NCI-H748 (cell line): ENCODE measurements at regions not wholly inside any gene's neighbourhood (a gene's known extent, or its start where the extent isn't known, plus 50 kb on each side); places are given as distances from the start of the nearest gene placed in this dataset.
"Not testable (repeated sequence)": the region's sequence is repeated elsewhere in the genome, so short reads cannot be mapped to it uniquely, and the experiment has no call there.

Source experiments
- DNase-seq: peaks from one replicate; lab custom pipeline; 2025; ENCODE audit not compliant: unreplicated experiment; lab: John Stamatoyannopoulos, UW

DNA sequence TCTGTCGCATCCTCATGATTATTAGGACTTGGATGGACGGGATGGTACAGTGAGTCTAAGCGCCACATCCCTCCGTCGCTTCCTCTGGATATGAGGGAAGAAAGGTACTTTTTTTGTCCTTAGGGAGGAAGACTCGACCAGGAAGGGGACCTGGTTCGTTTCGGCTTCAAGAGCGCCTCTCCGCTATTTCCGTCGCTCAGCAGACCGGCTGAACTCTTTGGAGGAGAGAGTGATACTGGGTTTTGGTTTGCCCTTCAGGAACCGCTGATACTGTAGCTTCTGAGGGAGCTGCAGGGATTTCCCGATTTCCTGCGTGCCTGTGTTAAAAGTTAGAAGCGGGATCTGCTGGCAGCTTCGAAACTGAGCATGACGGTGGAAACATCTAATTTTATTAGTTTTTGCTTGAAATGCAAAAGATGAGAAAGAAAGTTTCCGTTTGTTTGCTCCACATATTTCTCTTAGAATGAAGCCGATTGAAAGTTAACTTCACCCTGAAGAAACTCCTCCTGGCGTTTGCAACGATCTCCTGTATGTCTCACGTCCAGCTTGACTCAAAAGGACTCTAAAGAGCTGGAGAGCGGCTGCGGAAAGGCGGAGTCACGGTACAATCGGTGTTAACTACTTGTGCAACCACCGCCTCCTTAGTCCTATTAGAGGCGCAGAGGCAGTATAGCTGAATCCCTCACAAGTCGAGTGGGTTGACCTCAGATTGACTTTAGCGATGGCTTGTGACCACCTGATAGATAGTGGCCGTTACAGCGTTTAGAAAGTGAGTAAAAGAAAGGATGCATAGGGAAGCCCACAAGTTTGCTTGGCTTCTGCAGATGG lies 129.4 kb downstream of the TRIM27 start:
- peak; percentile 82 for DNase-seq

GRCh38 chr6:28800647-28801046 lies 123.1 kb downstream of the TRIM27 start:
- DNase-seq, result not testable (repeated sequence)

DNA sequence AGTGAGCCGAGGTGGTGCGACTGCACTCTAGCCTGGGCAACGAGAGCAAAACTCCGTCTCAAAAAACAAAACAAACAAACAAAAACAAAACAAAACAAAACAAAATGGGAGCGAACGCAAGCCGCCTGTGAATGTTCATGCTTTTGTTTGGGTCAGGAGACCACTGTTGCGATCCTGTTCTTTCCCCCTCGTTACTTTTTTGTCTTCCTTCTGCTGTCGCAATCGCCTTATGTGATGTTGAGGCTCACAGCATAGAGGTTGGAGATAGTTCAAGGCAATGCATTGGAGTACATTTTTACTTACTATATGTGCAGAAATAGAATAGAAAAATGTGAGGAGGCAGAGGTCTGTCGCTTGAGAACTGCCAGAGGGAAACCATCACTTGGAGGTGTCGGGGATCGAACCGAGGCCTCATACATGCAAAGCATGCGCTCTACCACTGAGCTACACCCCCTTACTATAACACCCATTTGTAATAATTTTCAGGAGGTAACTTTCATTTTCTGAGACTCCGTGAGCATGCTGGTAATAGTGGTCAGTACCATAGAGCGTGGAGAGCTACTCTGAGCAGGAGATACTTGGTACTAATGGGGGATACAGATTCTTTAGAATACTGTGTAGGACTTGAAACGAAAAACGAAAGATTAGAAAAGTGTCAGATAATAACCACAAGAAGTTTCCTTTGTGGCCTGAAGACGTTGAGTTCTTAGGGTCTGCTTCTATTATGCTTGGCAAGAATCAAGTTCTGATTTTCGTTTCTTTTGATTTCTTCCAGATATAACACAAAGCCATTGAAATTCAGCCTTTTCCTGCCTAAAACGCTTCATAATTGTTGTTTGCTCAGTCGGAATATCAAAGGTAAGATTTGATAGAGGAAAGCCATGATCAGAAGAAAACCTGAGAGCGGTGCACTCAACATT lies 121.1 kb downstream of the TRIM27 start:
- DNase-seq, result peak; percentile 67

GRCh38 chr6:28803337-28803709 lies 120.5 kb downstream of the TRIM27 start:
- DNase-seq, result peak; percentile 66

DNA sequence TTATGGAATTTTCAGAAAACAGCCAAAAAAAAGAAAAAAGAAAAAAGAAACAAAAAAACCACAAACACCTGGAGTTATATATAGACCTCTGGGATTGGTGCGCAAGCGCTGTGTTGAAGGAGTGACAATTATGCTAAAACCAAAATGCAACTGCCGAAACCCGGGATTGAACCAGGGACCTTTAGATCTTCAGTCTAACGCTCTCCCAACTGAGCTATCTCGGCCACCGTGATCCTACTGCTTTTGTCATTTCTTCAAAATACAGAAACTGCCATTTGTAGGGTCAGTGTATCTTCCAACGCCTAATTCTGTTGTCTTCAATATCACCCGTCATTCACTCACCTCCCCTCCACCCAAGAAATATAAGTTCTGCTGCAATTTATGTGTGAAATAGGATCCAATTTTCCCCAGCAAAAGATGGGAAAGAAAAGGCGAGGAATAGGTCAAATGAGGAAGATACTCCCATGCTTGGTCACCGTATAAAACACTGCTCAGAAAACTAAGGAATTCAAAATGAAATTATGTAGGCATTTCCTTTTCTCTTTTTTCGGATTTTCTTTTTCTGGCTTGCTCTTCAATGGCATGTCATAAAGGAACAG lies 116.0 kb downstream of the TRIM27 start:
- peak; percentile 90 for DNase-seq

GRCh38 chr6:28808383-28808782 lies 115.4 kb downstream of the TRIM27 start:
- DNase-seq, result peak; percentile 51

DNA sequence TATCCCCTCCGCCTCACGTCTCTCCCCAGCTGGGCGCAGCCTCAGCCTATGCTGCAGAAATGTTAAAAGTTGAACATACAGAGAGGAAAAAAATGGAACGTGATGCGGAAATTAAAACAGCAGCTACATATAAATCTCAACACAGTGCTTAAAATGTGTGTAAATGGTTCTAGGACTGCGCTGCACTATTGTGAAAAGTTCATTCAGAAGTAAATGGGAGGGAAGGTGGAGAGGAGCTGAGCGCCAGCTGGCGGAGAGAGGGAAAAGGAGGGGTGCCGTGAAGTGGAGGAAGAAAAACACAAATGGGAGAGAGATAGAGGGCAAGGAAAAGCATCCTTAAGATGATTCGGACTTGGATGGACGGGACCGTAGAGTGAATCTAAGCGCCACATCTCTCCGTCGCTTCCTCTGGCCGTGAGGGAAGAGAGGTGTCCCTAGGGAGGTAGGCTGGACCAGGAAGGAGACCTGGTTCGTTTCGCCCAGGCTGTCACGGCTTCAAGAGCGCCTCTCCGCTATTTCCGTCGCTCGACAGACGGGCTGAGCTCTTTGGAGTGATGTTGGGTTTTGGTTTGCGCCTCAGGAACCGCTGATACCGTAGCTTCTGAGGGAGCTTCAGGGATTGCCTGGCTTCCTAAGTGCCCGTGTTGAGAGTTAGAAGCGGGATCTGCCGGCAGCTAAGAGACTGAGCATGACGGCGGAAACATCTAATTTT lies 113.7 kb downstream of the TRIM27 start:
- peak; percentile 74 for DNase-seq

- peak; percentile 58 for DNase-seq
These were observed 113.1 kb downstream of the TRIM27 start for GRCh38 chr6:28810659-28811053.

GRCh38 chr6:28811873-28812272 lies 111.9 kb downstream of the TRIM27 start:
- peak; percentile 62 for DNase-seq

DNA sequence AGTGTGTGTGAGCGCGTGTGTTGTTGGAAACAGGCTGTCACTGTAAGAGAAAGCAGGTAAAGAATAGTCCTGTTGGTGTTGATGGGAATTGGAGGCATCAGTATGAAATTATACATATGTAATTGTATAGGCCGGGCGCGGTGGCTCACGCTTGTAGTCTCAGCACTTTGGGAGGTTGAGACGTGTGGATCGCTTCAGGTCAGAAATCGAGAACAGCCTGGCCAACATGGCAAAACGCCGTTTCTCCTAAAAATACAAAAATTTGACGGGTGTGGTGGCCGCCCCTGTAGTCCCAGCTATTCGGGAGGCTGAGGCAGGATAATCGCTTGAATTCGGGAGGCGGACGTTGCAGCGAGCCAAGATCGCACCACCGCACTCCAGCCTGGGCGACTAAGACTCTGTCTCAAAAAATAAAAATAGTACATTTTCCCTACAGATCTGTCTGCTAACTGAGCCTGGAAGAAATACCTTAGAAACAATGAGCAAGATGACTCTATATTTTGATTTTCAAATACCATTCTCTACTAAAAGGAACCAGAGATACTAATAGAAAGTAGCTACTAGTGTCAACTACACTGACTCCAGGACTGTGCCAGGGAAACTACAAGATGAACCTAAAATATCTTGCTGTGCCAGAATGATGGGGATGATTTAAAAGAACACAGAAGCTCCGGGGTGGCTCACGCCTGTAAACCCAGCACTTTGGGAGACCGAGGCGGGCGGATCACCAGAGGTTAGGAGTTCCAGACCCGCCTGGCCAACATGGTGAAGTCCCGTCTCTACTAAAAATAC lies 110.8 kb downstream of the TRIM27 start:
- no peak for DNase-seq

DNA sequence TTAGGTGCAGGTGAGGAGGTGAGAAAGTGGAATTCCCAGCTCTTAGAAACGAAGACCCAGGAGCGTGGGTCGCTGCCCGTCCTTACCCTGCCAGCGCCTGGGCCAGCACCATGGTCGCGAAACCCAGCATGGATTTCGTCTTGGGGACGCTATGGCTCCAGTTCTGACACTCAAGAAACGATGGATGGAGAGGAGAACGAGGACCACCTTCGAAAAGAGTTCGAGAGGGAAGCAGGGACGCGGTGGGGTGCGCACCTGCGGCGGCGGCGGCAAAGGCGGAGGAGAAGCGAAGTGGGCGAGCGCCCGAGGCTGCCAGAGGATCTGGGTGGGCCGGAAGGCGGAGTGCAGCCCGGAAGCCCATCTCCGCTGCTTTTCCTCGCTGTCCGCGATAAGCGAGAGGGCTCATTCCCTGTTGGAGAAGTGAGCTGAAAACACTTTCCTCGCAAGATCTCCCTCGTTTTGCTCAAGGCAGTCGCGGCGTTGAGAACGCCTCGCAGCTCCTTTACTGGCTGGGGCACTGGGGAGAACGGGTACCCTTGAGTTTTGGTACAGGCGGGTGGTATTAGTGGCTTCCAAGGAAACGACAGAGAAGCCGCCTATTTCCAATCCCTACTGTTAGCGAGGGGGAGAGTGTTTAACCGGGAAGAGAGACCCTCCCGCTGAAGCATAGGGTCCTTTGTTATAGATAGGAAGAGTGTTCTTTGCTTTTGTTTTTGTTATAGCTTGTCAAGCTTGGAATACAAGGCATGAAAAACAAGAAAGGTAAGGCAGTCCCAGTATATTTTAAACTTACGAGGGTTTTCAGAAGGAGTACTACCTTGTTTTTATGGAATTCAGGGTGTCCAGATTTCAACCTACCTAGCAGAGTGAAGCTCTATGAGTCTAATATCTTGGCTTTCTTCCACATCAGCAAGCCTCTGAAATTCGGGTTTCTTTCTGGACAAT lies 109.5 kb downstream of the TRIM27 start:
- peak; percentile 63 for DNase-seq

DNA sequence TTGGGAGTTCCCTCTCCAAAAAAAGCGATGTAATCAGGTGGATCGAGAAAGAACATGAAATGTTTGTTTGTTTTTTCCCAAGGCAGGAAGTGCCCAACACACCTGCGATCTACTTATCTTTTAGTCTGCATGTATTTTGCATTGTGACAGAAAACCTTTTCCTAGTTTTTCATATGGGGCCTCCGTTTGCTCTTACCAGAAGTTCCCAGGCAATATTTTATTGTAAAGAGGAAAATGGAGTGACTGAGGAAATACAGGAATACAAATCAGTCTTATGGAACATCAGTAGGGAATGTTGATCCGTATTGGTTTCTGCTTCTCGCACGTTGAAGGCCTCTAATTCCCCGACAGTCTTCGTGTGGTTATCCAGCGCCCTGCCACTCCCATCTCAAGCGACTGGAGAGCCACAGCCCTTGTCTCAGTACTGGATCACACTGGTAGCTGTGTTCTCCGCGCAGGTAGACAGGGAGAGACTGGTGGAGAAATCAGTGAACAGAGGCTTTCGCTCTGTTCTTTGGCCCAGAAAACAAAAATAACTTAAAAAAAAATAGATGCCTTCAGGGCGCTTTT lies 107.4 kb downstream of the TRIM27 start:
- DNase-seq, result peak; percentile 55

GRCh38 chr6:28816909-28817807 lies 106.6 kb downstream of the TRIM27 start:
- DNase-seq, result peak; percentile 71

GRCh38 chr6:28817808-28818145 lies 106.0 kb downstream of the TRIM27 start:
- DNase-seq, result peak; percentile 43

DNA sequence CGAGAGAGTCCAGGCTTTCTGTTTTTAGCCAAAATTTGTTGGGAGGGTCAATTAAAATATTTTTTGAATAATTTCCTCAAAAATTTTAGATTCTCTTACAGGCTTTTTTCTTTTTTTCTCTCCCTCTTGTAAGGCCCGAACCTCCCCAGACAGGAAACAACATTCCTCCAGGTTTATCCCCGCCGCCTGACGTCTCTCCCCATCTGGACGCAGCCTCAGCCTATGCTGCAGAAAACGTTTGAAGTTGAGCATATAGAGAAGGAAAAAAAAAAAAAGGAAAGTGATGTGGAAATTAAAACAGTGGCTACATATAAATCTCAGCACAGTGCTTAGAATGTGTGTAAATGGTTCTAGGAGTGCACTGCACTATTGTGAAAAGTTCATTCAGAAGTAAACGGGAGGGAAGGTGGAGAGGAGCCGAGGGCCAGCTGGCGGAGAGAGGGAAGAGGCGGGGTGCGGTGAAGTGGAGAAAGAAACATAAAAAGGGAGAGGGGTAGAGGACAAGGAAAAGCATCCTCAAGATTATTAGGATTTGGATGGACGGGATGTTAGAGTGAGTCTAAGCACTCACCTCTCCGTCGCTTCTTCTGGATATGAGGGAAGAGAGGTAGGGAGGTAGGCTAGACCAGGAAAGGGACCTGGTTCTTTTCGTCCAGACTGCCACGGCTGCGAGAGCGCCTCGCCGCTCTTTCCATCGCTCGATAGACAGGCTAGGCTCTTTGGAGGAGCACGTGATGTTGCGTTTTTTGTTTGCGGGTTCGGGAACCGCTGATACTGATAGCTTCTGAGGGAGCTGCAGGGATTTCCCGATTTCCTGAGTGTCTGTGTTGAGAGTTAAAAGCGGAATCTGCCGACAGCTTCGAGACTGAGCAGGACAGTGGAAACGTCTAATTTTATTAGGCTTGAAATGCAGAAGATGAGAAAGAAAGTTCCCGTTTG lies 98.7 kb downstream of the TRIM27 start:
- peak; percentile 61 for DNase-seq

GRCh38 chr6:28825732-28826293 lies 98.0 kb downstream of the TRIM27 start:
- DNase-seq, result peak; percentile 38
